AG04449 (cell line): ENCODE measurements at regions not wholly inside any gene's neighbourhood (a gene's known extent, or its start where the extent isn't known, plus 50 kb on each side); places are given as distances from the start of the nearest gene placed in this dataset.
"Not testable (repeated sequence)": the region's sequence is repeated elsewhere in the genome, so short reads cannot be mapped to it uniquely, and the experiment has no call there.

ENCODE experiments used
- CTCF ChIA-PET: fragments of 350-600 bp; formaldehyde crosslinking; extraction: SDS; loops from one replicate; lab custom pipeline; 2021; ENCODE audit warnings: antibody characterized with exemption; lab: Yijun Ruan, JAX
- POLR2A ChIA-PET: fragments of 400-600, 350-600 bp; formaldehyde crosslinking; extraction: SDS; loops from one replicate; lab custom pipeline; 2020; ENCODE audit warnings: antibody characterized with exemption, inconsistent platforms; lab: Yijun Ruan, JAX
- DNase-seq: peaks from one replicate; pipeline ENCODE4 v3.0.0-alpha.2; 2010; ENCODE audit warnings: low read depth, low spot score
- H3K4me3 ChIP-seq: 2 replicates; pipeline ENCODE4 v1.5.1; 2011; ENCODE audit warnings: low read depth, mild to moderate bottlenecking, control low read depth, low read length
- CTCF ChIP-seq: IDR thresholded peaks from one replicate; pipeline ENCODE4 v1.5.1; 2011; ENCODE audit warnings: mild to moderate bottlenecking, moderate library complexity, low read length, control low read depth, inconsistent platforms; ENCODE audit not compliant: insufficient read depth; ENCODE audit errors: missing control alignments

- H3K4me3 ChIP-seq: no peak overlapping the region
- DNase-seq: no peak
- TF ChIP-seq CTCF: no peak
- ChIA-PET CTCF (no interaction called here), POLR2A (no interaction called here)
Measured at GRCh38 chrX:94676285-94676684, 1002.3 kb downstream of the FAM133A start.

DNA sequence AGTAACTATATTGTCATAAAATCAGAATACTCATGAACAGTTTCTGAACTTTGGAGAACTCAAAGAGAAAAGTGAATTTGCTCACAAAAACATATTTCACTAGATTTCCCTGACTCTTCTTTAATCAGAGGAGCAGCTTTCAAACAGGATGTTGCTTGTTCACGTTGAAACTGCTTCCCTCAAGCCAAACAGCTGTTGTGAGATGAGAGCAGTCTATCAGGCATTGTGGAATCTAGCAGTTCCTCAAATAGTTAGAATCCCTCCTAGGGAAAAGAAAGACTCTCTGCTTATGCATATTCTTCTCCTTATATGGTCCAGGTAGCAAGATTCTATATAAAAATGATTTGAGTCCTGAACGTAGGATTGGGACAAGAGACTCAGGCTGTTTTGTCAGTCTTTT, 1012.1 kb downstream of the FAM133A start:
- ChIA-PET POLR2A (no interaction called here), CTCF (no interaction called here)
- H3K4me3 ChIP-seq: no peak overlapping the region
- DNase-seq: no peak
- TF ChIP-seq CTCF: no peak

DNA sequence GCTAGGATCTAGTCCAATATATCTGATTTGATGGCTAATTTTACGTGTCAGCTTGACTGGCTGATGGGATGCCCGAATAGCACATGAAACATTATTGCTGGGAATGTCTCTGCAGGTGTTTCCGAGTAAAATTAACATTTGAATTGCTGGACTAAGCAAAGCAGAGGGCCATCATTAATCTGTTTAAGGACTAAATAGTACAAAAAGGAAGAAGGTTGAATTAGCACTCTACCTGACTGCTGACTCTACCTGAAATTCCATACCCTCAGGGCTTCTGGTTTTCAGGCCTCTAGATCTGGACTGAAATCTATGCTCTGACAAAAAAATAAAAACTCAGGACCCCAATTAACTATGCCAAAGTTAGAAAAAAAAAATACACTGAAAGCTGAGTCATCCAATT, 1021.9 kb downstream of the FAM133A start:
- ChIA-PET CTCF (no interaction called here), POLR2A (no interaction called here)
- no peak overlapping the region for H3K4me3 ChIP-seq
- no peak for TF ChIP-seq CTCF
- no peak for DNase-seq

DNA sequence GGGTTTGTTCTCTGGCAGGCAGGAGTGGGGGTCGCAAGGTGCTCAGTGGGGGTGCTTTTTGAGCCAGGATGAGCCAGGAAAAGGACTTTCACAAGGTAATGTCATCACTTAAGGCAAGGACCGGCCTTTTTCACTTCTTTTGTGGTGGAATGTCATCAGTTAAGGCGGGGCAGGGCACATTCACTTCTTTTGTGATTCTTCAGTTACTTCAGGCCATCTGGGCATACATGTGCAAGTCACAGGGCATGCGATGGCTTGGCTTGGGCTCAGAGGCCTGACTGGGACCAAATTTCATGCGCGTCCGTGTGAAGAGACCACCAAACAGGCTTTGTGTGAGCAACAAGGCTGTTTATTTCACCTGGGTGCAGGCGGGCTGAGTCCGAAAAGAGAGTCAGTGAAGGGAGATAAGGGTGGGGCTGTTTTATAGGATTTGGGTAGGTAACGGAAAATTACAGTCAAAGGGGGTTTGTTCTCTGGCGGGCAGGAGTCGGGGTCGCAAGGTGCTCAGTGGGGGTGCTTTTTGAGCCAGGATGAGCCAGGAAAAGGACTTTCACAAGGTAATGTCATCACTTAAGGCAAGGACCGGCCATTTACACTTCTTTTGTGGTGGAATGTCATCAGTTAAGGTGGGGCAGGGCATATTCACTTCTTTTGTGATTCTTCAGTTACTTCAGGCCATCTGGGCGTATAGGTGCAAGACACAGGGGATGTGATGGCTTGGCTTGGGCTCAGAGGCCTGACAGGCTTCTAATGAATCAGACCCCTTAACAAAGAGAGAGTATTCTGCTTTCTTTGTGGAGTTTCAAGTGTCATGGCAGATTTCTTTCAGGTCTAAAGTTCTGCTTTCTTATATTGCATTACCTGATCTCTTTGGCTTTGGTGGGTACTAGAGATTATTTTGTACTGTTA, 1030.6 kb downstream of the FAM133A start:
- CTCF ChIA-PET, DNase-seq, H3K4me3 ChIP-seq, POLR2A ChIA-PET: not testable (repeated sequence)

DNA sequence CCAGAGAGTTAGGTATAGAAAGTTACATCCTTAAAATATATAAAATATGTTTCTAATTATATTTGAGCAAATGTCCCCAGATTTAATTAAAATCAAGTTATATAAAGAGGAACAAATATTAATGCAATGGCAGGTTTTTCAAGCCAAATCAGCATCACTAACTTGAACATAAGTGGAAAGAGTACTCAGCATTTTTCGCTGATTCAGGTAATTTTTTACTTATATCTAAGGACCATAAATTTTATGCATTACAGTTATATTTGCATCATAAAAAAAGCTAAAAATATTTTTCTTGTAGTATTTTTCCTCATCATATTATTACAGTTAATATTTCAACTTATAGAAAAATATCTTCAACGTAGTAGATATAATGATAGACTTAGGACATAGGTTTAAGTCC, 1047.4 kb downstream of the FAM133A start:
- ChIA-PET POLR2A (no interaction called here), CTCF (no interaction called here)
- no peak overlapping the region for H3K4me3 ChIP-seq
- no peak for TF ChIP-seq CTCF
- no peak for DNase-seq

DNA sequence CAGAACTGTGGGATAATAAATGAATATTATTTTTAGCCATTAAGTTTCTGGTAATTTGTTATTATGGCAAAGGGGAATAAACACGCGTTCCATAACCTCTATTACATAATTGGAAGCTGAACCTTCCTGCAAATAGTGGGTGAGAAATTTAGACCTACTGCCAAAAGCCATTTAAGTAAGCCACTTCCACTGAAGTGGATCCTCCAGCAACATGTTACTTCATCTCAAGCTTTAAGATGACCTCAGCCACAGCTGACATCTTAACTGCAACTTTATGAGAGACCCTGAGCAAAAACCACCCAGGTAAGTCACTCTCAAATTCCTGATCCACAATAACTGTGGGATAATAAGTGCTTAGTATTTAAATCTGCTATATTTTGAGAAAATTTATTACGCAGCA, 1048.6 kb downstream of the FAM133A start:
- CTCF ChIA-PET: no interaction called here

More for the DNA sequence above, 1048.6 kb downstream of the FAM133A start:
- DNase-seq: no peak
- TF ChIP-seq CTCF: no peak
- H3K4me3 ChIP-seq: no peak overlapping the region
- POLR2A ChIA-PET: no interaction called here
